ENCODE measurements at regions not wholly inside any gene's neighbourhood (a gene's known extent, or its start where the extent isn't known, plus 50 kb on each side); places are given as distances from the start of the nearest gene placed in this dataset.
"Not testable (repeated sequence)": the region's sequence is repeated elsewhere in the genome, so short reads cannot be mapped to it uniquely, and the experiment has no call there.

DNA sequence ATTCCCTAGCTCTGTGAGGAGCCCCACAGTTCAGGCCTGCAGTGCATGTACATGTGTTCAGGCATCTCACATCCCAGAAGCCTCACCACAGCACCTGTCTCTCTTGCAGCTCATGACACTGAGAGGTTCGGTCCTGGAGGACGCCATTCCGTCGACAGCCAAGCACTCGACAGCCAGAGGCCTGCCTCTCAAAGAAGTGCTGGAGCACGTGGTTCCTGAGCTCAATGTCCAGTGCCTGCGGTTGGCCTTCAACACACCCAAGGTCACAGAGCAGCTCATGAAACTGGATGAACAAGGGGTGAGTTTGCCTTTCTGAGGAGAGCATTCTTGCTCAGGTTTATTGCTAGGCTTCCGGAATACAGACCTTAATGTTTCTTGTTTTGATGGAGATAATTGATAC, 308.3 kb upstream of the RGS6 start:
- DNase-seq (ENCODE audit: low spot score) = no peak

DNA sequence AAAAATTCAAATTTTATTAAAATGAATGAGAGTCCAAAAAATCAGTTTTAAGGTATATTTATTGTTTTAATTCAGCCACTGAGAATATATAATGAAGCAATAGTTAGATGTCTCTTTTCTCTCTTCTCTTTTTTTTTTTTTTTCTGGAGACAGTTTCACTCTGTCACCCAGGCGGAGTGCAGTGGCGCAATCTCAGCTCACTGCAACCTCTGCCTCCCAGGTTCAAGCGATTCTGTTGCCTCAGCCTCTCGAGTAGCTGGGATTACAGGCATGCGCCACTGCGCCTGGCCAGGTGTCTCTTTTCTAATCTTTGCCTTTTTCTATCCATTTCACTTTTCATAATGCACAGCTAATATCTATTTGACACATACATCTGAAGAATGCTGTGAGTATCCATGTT, 307.1 kb upstream of the RGS6 start:
- DNase-seq (ENCODE audit: low spot score) = no peak

DNA sequence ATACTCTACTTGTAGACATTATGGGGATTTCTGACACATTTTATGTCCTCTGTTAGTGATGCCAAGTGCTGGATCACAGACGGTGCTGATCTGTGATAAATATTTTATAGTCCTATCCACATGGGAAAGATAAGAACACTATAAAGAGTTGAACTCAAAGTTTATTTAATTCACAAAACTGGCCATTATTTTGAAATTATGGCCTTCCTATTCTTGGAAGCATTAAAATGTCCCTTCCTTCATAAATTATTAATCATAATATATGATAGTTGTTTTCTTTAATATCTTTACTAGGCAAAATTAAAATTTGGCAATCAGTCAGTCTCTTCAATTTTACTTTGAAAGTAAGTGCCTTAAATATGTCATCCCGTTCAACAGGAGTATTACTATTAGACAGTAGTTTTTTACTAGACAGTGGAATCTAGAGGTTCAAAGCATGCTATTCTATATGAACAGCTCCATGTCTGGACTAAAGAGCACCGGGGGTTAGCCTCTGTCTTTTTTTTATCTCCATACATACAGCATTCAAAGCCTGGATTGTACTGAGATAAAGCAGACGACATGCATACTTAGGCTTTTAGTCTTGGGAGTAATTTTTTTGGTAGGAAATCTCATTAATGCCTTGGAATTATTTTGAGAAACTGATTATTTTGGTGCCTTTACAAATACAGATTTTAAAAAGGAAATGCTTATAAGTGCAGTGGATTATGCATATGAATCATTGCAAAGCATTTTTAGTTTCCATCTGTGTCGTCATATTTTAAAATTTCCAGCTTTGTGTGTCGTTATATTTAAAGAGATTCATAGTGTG, 306.1 kb upstream of the RGS6 start:
- DNase-seq (ENCODE audit: low spot score) = no peak

- DNase-seq (ENCODE audit: low spot score) = no peak
Measured at GRCh38 chr14:71628433-71628832, 303.8 kb upstream of the RGS6 start.

- DNase-seq (ENCODE audit: low spot score) = no peak
Measured at GRCh38 chr14:71629250-71629649, 303.0 kb upstream of the RGS6 start.

GRCh38 chr14:71629765-71630492, 302.3 kb upstream of the RGS6 start:
- no peak for DNase-seq (ENCODE audit: low spot score)

DNA sequence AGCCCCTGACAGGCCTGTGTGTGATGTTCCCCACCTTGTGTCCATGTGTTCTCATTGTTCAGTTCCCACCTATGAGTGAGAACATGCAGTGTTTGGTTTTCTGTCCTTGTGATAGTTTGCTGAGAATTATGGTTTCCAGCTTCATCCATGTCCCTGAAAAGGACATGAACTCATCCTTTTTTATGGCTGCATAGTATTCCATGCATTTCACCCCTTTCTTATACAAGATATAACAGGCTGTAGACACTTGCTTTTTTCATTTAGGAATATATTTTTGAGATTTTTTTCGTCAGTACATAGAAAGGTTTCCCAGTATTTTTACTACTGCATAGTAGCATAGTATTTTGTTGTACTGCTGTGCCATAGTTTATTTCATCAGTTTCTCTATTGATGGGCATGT, 301.2 kb upstream of the RGS6 start:
- not testable (repeated sequence) for DNase-seq (ENCODE audit: low spot score)

GRCh38 chr14:71632440-71632946, 299.7 kb upstream of the RGS6 start:
- no peak for DNase-seq (ENCODE audit: low spot score)

GRCh38 chr14:71636076-71636475, 296.2 kb upstream of the RGS6 start:
- DNase-seq (ENCODE audit: low spot score) = no peak

GRCh38 chr14:71636820-71637471, 295.3 kb upstream of the RGS6 start:
- no peak for DNase-seq (ENCODE audit: low spot score)

- no peak for DNase-seq (ENCODE audit: low spot score)
Measured at GRCh38 chr14:71638523-71639196, 293.6 kb upstream of the RGS6 start.

- DNase-seq (ENCODE audit: low spot score) = no peak
Measured at GRCh38 chr14:71642715-71643114, 289.5 kb upstream of the RGS6 start.

DNA sequence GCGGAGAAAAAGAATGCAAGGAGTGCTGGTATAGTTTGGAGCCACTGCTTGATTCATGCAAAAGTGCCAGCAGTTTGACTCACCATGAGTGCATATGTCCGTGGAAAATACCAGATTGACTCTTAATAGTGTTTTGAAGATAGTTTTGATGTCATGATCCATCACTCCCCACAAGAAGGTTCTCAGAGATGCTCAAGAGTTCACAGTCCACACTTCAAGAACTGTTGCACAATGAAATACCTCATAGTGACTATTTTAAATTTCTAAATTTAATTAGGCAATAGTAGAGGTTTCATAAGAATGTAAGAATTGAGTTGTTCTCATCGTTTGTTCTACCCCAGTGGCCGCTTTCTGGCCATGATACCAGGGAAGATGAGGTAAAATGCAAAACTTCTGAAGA, 286.6 kb upstream of the RGS6 start:
- DNase-seq (ENCODE audit: low spot score) = no peak

DNA sequence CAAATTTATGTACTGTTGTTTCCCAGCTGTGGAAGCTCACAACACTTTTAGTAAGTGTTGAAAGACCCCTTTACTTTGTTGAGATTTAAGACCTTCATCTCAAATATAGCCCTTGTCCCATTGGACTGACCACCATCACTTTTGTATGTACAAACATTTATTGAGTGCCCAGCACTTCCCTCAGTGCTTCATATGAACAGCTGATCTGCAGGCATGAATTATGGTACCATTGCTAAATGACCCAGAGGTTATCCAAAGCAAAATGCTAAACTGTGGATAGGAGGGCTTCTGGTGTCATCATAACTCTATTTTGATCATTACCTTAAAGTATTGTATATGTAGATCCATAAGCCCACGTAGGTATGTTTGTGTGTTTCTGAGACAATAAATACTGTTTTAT, 285.7 kb upstream of the RGS6 start:
- no peak for DNase-seq (ENCODE audit: low spot score)

DNA sequence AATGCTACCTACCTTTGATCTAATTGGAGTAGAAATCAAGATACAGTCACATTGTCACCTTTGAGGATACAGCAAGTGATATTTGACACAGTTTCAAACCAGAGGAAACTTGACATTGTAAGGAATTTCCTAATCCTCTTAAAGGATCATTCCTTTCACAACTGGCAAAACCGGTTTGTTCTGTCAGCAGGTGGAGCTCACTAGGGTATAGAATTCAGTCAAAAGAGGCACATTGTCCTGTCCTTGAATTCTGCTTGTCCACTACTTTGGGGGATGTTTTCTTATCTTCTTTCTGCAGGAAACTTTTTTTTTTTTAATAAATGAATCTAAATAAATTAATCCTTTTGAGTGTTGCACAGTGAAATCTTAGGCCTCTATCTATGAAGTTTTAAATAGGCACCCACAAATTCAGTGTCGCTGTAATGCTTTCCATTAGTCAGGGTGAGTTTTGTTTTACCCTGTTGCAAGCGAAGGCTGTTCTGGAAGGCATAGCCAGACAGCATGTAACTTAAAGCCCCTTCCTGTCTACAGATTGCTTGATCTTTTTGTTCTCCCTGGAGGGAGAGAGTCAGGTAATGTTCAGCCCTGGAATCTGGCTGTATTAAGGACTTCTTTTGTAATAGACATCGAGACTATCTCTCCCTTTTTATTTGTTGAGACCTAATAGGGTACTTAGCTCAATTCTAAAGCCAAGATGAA, 285.0 kb upstream of the RGS6 start:
- DNase-seq (ENCODE audit: low spot score) = no peak

DNA sequence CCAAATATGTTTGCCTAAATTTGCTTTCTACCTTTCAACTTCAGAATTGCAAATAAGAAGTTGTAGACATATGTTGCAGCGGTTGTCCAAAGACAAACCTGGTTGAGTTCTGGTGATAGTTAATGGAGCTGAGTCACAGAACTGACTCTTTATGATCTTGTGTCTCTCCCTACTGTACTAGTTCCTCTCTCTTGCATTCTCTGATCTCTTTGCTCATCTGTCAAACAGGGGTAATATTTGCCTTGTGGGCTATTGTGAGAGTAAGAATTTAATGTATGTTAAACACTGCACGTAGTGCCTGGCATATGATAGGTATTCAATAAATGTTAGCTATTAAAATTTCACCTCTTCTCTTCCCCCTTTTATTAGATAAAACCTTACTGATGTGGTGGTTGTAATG, 283.5 kb upstream of the RGS6 start:
- no peak for DNase-seq (ENCODE audit: low spot score)

- DNase-seq (ENCODE audit: low spot score) = no peak
Measured at GRCh38 chr14:71650187-71650755, 282.0 kb upstream of the RGS6 start.

- DNase-seq (ENCODE audit: low spot score) = no peak
Measured at GRCh38 chr14:71651228-71651627, 281.0 kb upstream of the RGS6 start.

DNA sequence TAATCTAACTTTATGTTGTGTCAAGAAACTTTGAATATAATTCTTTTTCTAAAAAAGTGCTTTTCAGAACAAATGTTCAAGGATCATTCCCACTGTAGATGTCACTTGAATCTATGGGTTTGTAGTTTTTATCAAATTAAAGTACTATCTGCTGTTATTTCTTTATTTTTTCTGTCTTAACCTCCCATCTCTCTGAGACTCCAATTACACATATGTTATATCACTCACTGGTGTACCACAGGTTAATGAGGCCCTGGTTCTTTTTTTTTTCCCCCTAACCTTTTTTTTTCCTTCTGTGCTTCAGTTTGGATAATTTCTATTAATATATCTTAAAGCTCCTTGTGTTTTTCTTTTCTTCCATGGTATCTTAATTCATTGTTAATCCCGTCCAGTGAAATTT, 279.9 kb upstream of the RGS6 start:
- no peak for DNase-seq (ENCODE audit: low spot score)

GRCh38 chr14:71654810-71655209, 277.4 kb upstream of the RGS6 start:
- DNase-seq (ENCODE audit: low spot score) = no peak
